ENCODE measurements at regions not wholly inside any gene's neighbourhood (a gene's known extent, or its start where the extent isn't known, plus 50 kb on each side); places are given as distances from the start of the nearest gene placed in this dataset.

DNA sequence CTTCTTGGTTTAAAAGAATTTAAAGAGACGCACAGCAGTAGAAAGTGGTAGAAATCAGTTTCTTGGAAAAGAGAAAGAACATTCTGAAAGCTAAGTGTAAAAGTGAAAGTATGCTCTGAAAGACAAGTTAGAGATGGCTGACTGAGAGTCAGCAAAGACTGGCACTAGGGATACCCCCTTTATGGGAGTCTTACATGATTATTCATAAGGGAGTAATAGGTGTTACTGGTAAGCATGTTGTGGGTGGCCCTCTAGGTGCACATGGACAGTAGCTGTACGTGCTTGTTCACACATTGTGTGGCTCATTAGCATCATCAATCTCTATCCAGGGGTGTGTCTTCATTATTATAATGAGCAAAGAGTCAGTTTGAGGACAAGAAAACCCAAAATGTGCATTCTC, 816.2 kb downstream of the CBLN2 start:
- 36 to 88% methylated on average over 2 of the region's 2 CpGs for WGBS, 2 donors
- intact Hi-C loops (cut with DNase I; ENCODE audit: low total_unique reads) = no loop called here
- no peak for DNase-seq (ENCODE audit: low spot score in 2 of 2)
- H3K4me3 ChIP-seq (ENCODE audit: low read depth, poor library complexity, severe bottlenecking) = no peak overlapping the region
- TF ChIP-seq POLR2A (IDR thresholded peaks at IDR 0.05) = no peak
- TF ChIP-seq, protein P1, sequence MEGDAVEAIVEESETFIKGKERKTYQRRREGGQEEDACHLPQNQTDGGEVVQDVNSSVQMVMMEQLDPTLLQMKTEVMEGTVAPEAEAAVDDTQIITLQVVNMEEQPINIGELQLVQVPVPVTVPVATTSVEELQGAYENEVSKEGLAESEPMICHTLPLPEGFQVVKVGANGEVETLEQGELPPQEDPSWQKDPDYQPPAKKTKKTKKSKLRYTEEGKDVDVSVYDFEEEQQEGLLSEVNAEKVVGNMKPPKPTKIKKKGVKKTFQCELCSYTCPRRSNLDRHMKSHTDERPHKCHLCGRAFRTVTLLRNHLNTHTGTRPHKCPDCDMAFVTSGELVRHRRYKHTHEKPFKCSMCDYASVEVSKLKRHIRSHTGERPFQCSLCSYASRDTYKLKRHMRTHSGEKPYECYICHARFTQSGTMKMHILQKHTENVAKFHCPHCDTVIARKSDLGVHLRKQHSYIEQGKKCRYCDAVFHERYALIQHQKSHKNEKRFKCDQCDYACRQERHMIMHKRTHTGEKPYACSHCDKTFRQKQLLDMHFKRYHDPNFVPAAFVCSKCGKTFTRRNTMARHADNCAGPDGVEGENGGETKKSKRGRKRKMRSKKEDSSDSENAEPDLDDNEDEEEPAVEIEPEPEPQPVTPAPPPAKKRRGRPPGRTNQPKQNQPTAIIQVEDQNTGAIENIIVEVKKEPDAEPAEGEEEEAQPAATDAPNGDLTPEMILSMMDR (IDR thresholded peaks at IDR 0.05) = no peak

DNA sequence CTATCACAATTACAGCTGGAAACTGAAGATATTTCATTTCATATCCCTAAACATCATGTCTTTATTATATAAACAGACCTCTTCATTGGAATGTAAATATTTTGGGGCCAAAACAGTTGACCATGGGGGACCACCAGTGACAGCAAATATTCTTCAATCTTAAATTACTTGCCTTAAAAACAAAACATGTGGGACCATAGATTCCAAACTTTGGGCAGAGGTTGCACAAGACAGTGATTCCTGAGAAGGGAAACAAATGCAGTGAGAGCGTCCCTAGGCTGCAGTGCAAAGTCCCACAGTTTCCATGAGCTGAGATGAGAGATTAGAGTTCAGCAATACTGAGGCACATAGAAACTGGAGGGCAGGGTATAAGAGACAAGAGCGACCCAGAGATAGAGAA, 818.9 kb downstream of the CBLN2 start:
- DNase-seq (ENCODE audit: low spot score in 2 of 2) = no peak
- intact Hi-C loops (cut with DNase I; ENCODE audit: low total_unique reads) = no loop called here
- TF ChIP-seq, protein P1 (IDR thresholded peaks at IDR 0.05) = no peak
- TF ChIP-seq POLR2A (IDR thresholded peaks at IDR 0.05) = no peak
- no peak overlapping the region for H3K4me3 ChIP-seq (ENCODE audit: low read depth, poor library complexity, severe bottlenecking)
- 87 to 93% methylated on average over 2 of the region's 2 CpGs for WGBS, 2 donors

DNA sequence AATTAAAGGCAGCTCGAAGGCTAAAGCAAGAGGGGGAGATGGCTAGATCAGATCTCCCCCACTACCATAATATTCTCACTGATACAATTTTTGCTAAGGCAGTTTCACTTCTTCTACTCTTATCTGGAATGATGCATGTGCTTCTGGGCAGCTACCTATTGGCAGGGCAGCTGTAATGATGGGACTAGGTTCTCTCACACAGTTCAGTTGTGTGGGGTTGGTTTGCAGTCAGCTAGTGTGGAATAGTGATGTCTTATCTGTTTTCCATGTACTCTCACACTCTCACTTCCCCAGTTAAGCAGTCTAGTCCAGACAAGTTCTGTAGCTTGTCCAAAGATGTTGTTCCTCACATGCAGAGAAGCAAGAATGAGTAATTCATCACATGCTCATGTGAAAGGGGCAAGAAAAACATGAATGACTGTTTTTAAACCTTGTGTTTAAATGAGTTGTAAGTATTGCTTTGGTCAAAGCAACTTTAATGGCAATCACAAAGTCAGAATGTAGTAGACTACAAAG, 836.1 kb downstream of the CBLN2 start:
- no peak overlapping the region for H3K4me3 ChIP-seq (ENCODE audit: low read depth, poor library complexity, severe bottlenecking)
- WGBS, 2 donors = 43 to 48% methylated on average over 1 of the region's 1 CpG
- intact Hi-C loops (cut with DNase I; ENCODE audit: low total_unique reads) = no loop called here
- no peak for DNase-seq (ENCODE audit: low spot score in 2 of 2)
- TF ChIP-seq POLR2A (IDR thresholded peaks at IDR 0.05) = no peak
- TF ChIP-seq, protein P1 (IDR thresholded peaks at IDR 0.05) = no peak

DNA sequence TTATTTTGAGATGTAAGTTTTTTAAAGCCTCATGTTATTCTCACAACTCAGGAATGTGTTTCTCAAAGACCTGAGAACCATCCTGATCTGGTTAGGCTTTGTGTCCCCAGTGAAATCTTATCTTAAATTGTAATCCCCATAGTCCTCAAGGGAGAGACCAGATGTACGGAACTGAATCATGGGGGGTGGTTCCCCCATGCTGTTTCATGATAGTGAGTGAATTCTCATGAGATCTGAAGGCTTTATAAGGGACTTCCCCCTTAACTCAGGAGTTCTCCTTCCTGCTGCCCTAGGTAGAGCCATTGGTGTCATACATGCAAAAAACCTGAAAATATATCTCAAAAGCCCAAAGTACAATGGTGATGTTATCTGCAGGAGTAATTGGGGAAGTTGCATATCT, 836.7 kb downstream of the CBLN2 start:
- 71 to 72% methylated on average over 1 of the region's 1 CpG for WGBS, 2 donors

DNA sequence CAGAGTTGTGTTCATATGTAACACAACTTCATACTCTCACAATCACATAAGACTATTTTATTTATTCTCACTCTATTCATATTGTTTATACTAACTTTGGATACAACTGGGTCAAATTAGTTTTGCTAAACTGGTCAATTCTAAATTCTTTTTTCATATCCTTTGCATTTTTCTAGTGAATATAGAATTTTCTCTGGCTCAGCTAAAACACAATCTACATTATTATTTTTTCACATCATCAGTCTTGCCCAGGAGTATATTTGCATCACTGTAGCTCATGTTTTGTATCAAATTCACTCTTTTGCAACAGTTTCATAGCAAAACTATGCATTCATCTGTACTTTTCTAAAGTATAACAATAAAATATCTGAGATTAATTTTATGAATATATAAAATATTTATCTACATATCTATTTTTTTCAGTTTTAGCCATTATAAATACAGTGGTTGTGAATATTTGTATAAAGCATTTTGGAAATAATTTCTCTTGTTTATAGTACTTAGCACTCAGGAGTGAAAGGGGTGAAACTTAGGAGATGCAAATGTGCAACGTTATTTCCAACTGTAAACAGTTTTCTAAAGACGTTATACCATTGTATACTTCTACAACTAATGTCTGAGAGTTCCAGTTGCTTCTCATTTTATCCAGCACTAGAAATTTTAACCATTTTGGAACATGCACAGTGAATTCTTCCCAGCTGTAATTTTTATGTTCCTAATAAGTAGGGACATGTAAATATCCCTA, 854.6 kb downstream of the CBLN2 start:
- TF ChIP-seq, protein P1 (IDR thresholded peaks at IDR 0.05) = no peak
- no peak for TF ChIP-seq POLR2A (IDR thresholded peaks at IDR 0.05)
- no peak overlapping the region for H3K4me3 ChIP-seq (ENCODE audit: low read depth, poor library complexity, severe bottlenecking)
- no peak for DNase-seq (ENCODE audit: low spot score in 2 of 2)
- WGBS, 2 donors = 73% methylated on average over 2 of the region's 2 CpGs
- intact Hi-C loops (cut with DNase I; ENCODE audit: low total_unique reads) = no loop called here

More for the DNA sequence above, 836.7 kb downstream of the CBLN2 start:
- DNase-seq (ENCODE audit: low spot score in 2 of 2) = no peak
- H3K4me3 ChIP-seq (ENCODE audit: low read depth, poor library complexity, severe bottlenecking) = no peak overlapping the region
- TF ChIP-seq, protein P1 (IDR thresholded peaks at IDR 0.05) = no peak
- no peak for TF ChIP-seq POLR2A (IDR thresholded peaks at IDR 0.05)
- intact Hi-C loops (cut with DNase I; ENCODE audit: low total_unique reads) = no loop called here

DNA sequence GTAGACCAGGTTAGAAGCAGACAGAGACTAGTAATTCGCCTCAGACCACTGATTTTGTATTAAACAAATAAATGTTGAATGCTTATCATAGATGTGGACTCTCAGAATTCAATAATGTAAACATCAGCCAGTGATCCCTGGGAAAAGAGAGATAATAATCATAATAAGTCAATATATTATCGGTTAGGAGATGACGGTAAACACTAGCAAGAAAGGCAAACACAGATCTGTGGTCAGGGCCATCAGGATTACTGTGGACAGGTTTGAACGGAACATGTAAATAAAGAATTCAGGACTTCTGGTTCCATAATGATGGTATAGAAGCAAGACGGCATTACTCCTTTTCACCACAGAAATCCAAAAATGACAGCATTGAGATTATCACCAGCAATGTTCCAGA, 861.6 kb downstream of the CBLN2 start:
- DNase-seq (ENCODE audit: low spot score in 2 of 2) = no peak
- 86 to 89% methylated on average over 5 of the region's 5 CpGs for WGBS, 2 donors
- H3K4me3 ChIP-seq (ENCODE audit: low read depth, poor library complexity, severe bottlenecking) = no peak overlapping the region
- no peak for TF ChIP-seq POLR2A (IDR thresholded peaks at IDR 0.05)
- TF ChIP-seq, protein P1 (IDR thresholded peaks at IDR 0.05) = no peak
- intact Hi-C loops (cut with DNase I; ENCODE audit: low total_unique reads) = no loop called here
